Suprapubic skin (tissue), 4 donors: ENCODE measurements at regions not wholly inside any gene's neighbourhood (a gene's known extent, or its start where the extent isn't known, plus 50 kb on each side); places are given as distances from the start of the nearest gene placed in this dataset.

Experiments
- CTCF ChIP-seq, 2 donors: fragments of 200-600 bp in 1 of 2; fragments of 450-650 bp in 1 of 2; sonication (generic) in 1 of 2; IDR thresholded peaks; one replicate each; pipeline ENCODE4 v1.5.1; 2016 to 2019; ENCODE audit warnings: antibody characterized with exemption in 2 of 2, mild to moderate bottlenecking in 1 of 2, moderate library complexity in 1 of 2
- EP300 ChIP-seq: sonication (generic); formaldehyde crosslinking; IDR thresholded peaks from one replicate; pipeline ENCODE4 v1.6.1; 2017; ENCODE audit warnings: antibody characterized with exemption
- POLR2A ChIP-seq, 2 donors: fragments of 450-650 bp; IDR thresholded peaks; one replicate each; pipeline ENCODE4 v1.6.1; 2017; ENCODE audit warnings: antibody characterized with exemption in 2 of 2, mild to moderate bottlenecking in 2 of 2, moderate library complexity in 2 of 2
- POLR2AphosphoS5 ChIP-seq, 3 donors: sonication (generic); formaldehyde crosslinking; IDR thresholded peaks; one replicate each; pipeline ENCODE4 v1.6.1; 2017; ENCODE audit warnings: antibody characterized with exemption in 3 of 3

- TF ChIP-seq POLR2AphosphoS5 (IDR thresholded peaks at IDR 0.05) (no peak), CTCF (IDR thresholded peaks at IDR 0.05) (no peak), POLR2A (IDR thresholded peaks at IDR 0.05) (no peak), EP300 (no peak)
These were observed 173.0 kb upstream of the ECI2 start for GRCh38 chr6:4308364-4308763.
